Mucosa of descending colon (tissue), 3 donors: ENCODE measurements at regions not wholly inside any gene's neighbourhood (a gene's known extent, or its start where the extent isn't known, plus 50 kb on each side); places are given as distances from the start of the nearest gene placed in this dataset.

ENCODE experiments used
- ATAC-seq: fragments of 200-7000 bp; cut with Tn5 transposase; one replicate; pipeline ENCODE4 v1.9.1; 2020; ENCODE audit warnings: mild to moderate bottlenecking, moderate library complexity
- DNase-seq, 3 donors: peaks; one replicate each; pipeline ENCODE4 v3.0.0-alpha.2; 2020
- H3K36me3 ChIP-seq: fragments of 200-600 bp; one replicate; pipeline ENCODE4 v1.8.0; 2021; ENCODE audit warnings: low read depth, mild to moderate bottlenecking
- H3K4me1 ChIP-seq: fragments of 200-600 bp; one replicate; pipeline ENCODE4 v1.8.0; 2021; ENCODE audit warnings: low read depth, mild to moderate bottlenecking
- H3K4me3 ChIP-seq: fragments of 200-600 bp; one replicate; pipeline ENCODE4 v1.8.0; 2021; ENCODE audit warnings: mild to moderate bottlenecking
- H3K9me3 ChIP-seq: fragments of 200-600 bp; one replicate; pipeline ENCODE4 v1.8.0; 2021; ENCODE audit warnings: mild to moderate bottlenecking
- CTCF ChIP-seq: fragments of 200-600 bp; IDR thresholded peaks from one replicate; pipeline ENCODE4 v1.8.0; 2022; ENCODE audit warnings: antibody characterized with exemption, mild to moderate bottlenecking
- intact Hi-C, 2 donors: fragments of 100-400 bp; cut with DNase I in 1 of 2; cut with micrococcal nuclease in 1 of 2; formaldehyde crosslinking; loops; one replicate each; pipeline versions ENCODE4 v1.11.0 to v1.11.1; 2022; cut with DNase I, micrococcal nuclease
- donor health status: DM: no; HTN: no; CAD: no; lungs with moderate emphysema.
- donor health status: DM: no; HTN: no; CAD: no.
- donor health status: DM: no; HTN: yes; CAD: no.

- intact Hi-C loops = no loop called here
- ATAC-seq = no peak
- no peak for TF ChIP-seq CTCF
- Histone ChIP-seq H3K36me3 (no peaks in the 10 kb centered on the region), H3K9me3 (peaks cover 8% of the 10 kb centered on the region), H3K4me1 (no peaks in the 10 kb centered on the region), H3K4me3 (no peak overlapping the region)
- DNase-seq = no peak
Observed at GRCh38 chr14:86196471-86196870, 666.5 kb downstream of the FLRT2 start.

- TF ChIP-seq CTCF = no peak
- Histone ChIP-seq H3K9me3 (peaks cover 11% of the 10 kb centered on the region), H3K4me3 (no peak overlapping the region), H3K4me1 (no peaks in the 10 kb centered on the region), H3K36me3 (no peaks in the 10 kb centered on the region)
- no peak for ATAC-seq
- DNase-seq = no peak
- intact Hi-C loops = no loop called here
Observed at GRCh38 chr14:86193756-86194155, 663.8 kb downstream of the FLRT2 start.

- Histone ChIP-seq H3K4me3 (no peak overlapping the region), H3K36me3 (no peaks in the 10 kb centered on the region), H3K9me3 (peaks cover 22% of the 10 kb centered on the region), H3K4me1 (no peaks in the 10 kb centered on the region)
- no peak for ATAC-seq
- no peak for DNase-seq
- no peak for TF ChIP-seq CTCF
- intact Hi-C loops = no loop called here
Observed at GRCh38 chr14:86179980-86180379, 650.0 kb downstream of the FLRT2 start.

GRCh38 chr14:86168371-86168770 lies 638.4 kb downstream of the FLRT2 start:
- H3K9me3 ChIP-seq = peaks cover 25% of the 10 kb centered on the region
- no peak for TF ChIP-seq CTCF
- no peaks in the 10 kb centered on the region for H3K36me3 ChIP-seq
- intact Hi-C loops = no loop called here
- no peaks in the 10 kb centered on the region for H3K4me1 ChIP-seq
- no peak for ATAC-seq
- DNase-seq = no peak
- H3K4me3 ChIP-seq = no peak overlapping the region

- Histone ChIP-seq H3K4me3 (no peak overlapping the region), H3K4me1 (no peaks in the 10 kb centered on the region), H3K36me3 (no peaks in the 10 kb centered on the region), H3K9me3 (peaks cover 20% of the 10 kb centered on the region)
- intact Hi-C loops = no loop called here
- peak in 1 of 3 donors; percentile 1 for DNase-seq
- no peak for TF ChIP-seq CTCF
- no peak for ATAC-seq
Observed at GRCh38 chr14:86166541-86166940, 636.6 kb downstream of the FLRT2 start.

DNA sequence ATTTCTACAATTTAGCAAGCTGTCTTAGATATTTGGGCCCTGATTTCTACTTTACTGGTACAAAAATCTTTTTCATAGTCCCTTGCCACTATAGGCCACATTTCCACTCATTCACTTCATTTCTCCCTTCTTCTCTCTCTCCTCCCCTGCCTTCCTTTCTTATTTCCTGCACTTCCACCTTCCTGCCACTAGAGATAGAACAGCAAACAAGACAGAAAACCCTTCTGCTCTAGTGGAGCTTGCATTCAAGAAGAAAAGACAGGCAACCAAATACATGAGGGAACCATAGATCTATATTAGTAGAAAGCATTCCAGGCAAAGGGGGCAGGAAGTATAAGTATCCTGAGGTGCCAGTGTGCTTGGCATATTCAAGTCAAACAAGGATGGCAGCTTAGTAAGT lies 623.5 kb downstream of the FLRT2 start:
- Histone ChIP-seq H3K9me3 (peaks cover 22% of the 10 kb centered on the region), H3K4me1 (no peaks in the 10 kb centered on the region), H3K36me3 (no peaks in the 10 kb centered on the region), H3K4me3 (no peak overlapping the region)
- no peak for DNase-seq
- no peak for ATAC-seq
- intact Hi-C loops = no loop called here
- TF ChIP-seq CTCF = no peak
